ENCODE measurements at regions not wholly inside any gene's neighbourhood (a gene's known extent, or its start where the extent isn't known, plus 50 kb on each side); places are given as distances from the start of the nearest gene placed in this dataset.
A peak's percentile ranks its signal among the peaks of the same experiment; 100 is the strongest.

GRCh38 chr12:87518036-87518435 is 511.2 kb downstream of the C12orf50 start:
- Mint-ChIP-seq H3K4me1 (ENCODE audit: insufficient read depth, unreplicated experiment) (peaks cover 12% of the 10 kb centered on the region), H3K27ac (ENCODE audit: low read depth, unreplicated experiment) (peak overlapping the region; percentile 87), H3K36me3 (ENCODE audit: insufficient read depth, unreplicated experiment) (no peaks in the 10 kb centered on the region), H3K4me3 (ENCODE audit: unreplicated experiment) (peak overlapping the region; percentile 4), H3K9me3 (ENCODE audit: unreplicated experiment) (no peaks in the 10 kb centered on the region), H3K27me3 (ENCODE audit: insufficient read depth, unreplicated experiment) (no peaks in the 10 kb centered on the region)
- POLR2A ChIA-PET = interaction anchor here (1.3 kb wide), 1 partner anchor 9 kb away, joined by 3 read pairs; no protein-coding TSS in a partner anchor
- BruUV-seq (replicated peaks) = no TSS peak
- TF ChIP-seq, protein P1, sequence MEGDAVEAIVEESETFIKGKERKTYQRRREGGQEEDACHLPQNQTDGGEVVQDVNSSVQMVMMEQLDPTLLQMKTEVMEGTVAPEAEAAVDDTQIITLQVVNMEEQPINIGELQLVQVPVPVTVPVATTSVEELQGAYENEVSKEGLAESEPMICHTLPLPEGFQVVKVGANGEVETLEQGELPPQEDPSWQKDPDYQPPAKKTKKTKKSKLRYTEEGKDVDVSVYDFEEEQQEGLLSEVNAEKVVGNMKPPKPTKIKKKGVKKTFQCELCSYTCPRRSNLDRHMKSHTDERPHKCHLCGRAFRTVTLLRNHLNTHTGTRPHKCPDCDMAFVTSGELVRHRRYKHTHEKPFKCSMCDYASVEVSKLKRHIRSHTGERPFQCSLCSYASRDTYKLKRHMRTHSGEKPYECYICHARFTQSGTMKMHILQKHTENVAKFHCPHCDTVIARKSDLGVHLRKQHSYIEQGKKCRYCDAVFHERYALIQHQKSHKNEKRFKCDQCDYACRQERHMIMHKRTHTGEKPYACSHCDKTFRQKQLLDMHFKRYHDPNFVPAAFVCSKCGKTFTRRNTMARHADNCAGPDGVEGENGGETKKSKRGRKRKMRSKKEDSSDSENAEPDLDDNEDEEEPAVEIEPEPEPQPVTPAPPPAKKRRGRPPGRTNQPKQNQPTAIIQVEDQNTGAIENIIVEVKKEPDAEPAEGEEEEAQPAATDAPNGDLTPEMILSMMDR (IDR thresholded peaks at IDR 0.05; ENCODE audit: unreplicated experiment) = no peak
- DNase-seq (ENCODE audit: unreplicated experiment) = no peak
- CTCF ChIA-PET = interaction anchor here (0.5 kb wide), 1 partner anchor 13 kb away, joined by 3 read pairs; no protein-coding TSS in a partner anchor
- intact Hi-C loops (cut with micrococcal nuclease) = no loop called here

DNA sequence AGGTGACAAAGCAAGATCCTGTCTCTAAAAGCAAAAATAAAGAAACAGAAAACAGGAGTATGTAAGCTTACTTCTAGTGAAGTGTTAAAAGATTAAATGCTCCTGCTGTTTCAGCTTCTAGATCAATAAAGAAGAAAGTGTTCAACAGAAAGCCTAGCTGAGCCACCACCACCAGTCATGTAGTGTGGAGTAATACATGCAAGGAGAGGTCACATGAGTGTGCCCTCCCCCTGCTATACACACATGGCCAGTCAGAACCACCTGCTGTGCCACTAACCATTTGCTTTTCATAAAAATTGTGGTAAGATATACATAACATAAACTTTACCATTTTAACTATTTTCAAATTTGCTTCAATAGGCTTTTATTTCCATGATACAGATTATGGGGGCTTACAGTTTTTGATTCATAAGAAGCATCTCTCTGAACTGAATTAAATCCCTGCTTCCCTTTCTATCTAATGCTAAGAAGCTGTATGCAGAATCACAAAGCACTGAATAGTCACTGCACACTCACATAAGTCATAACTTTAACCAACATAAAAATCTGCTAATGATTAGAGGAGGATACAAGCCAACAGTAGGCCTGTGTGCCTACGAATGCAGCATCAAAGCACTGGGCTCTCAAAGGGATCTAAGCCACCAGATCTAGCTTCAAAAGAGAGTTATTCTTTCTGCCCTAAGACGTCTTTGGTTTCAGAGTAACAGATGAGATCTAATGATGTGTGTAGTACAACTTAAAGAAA is 515.5 kb downstream of the C12orf50 start:
- Mint-ChIP-seq H3K36me3 (ENCODE audit: insufficient read depth, unreplicated experiment) (no peaks in the 10 kb centered on the region), H3K9me3 (ENCODE audit: unreplicated experiment) (no peaks in the 10 kb centered on the region), H3K27ac (ENCODE audit: low read depth, unreplicated experiment) (no peak overlapping the region), H3K4me3 (ENCODE audit: unreplicated experiment) (no peak overlapping the region), H3K27me3 (ENCODE audit: insufficient read depth, unreplicated experiment) (no peaks in the 10 kb centered on the region), H3K4me1 (ENCODE audit: insufficient read depth, unreplicated experiment) (peaks cover 6% of the 10 kb centered on the region)
- no TSS peak for BruUV-seq (replicated peaks)
- intact Hi-C loops (cut with micrococcal nuclease) = no loop called here
- ChIA-PET CTCF (interaction anchor here (0.5 to 1.0 kb wide), 2 partner anchors 55 to 334 kb away, joined by 3 to 4 read pairs; no protein-coding TSS in a partner anchor), POLR2A (interaction anchor here (0.6 kb wide), 1 partner anchor 148 kb away, joined by 3 read pairs; no protein-coding TSS in a partner anchor)
- no peak for DNase-seq (ENCODE audit: unreplicated experiment)
- TF ChIP-seq, protein P1 (IDR thresholded peaks at IDR 0.05; ENCODE audit: unreplicated experiment) = no peak

GRCh38 chr12:87511371-87511770 is 517.8 kb downstream of the C12orf50 start:
- TF ChIP-seq, protein P1 (IDR thresholded peaks at IDR 0.05; ENCODE audit: unreplicated experiment) = no peak
- no peak overlapping the region for H3K27ac Mint-ChIP-seq (ENCODE audit: low read depth, unreplicated experiment)
- H3K9me3 Mint-ChIP-seq (ENCODE audit: unreplicated experiment) = peaks cover 7% of the 10 kb centered on the region
- H3K36me3 Mint-ChIP-seq (ENCODE audit: insufficient read depth, unreplicated experiment) = no peaks in the 10 kb centered on the region
- POLR2A ChIA-PET = interaction anchor here (0.5 to 1.0 kb wide), 2 partner anchors 22 to 39 kb away, joined by 3 to 4 read pairs; no protein-coding TSS in a partner anchor
- no TSS peak for BruUV-seq (replicated peaks)
- CTCF ChIA-PET = no interaction called here
- intact Hi-C loops (cut with micrococcal nuclease) = no loop called here
- DNase-seq (ENCODE audit: unreplicated experiment) = no peak
- H3K27me3 Mint-ChIP-seq (ENCODE audit: insufficient read depth, unreplicated experiment) = no peaks in the 10 kb centered on the region
- no peak overlapping the region for H3K4me3 Mint-ChIP-seq (ENCODE audit: unreplicated experiment)
- no peaks in the 10 kb centered on the region for H3K4me1 Mint-ChIP-seq (ENCODE audit: insufficient read depth, unreplicated experiment)

- peaks cover 7% of the 10 kb centered on the region for H3K9me3 Mint-ChIP-seq (ENCODE audit: unreplicated experiment)
- no peaks in the 10 kb centered on the region for H3K4me1 Mint-ChIP-seq (ENCODE audit: insufficient read depth, unreplicated experiment)
- no peaks in the 10 kb centered on the region for H3K27me3 Mint-ChIP-seq (ENCODE audit: insufficient read depth, unreplicated experiment)
- ChIA-PET POLR2A (interaction anchor here (0.5 to 1.8 kb wide), 4 partner anchors 9 to 88 kb away, joined by 3 to 5 read pairs (median 4); no protein-coding TSS in a partner anchor), CTCF (interaction anchor here (0.8 kb wide), 1 partner anchor 80 kb away, joined by 4 read pairs; no protein-coding TSS in a partner anchor)
- peak; percentile 72 for DNase-seq (ENCODE audit: unreplicated experiment)
- H3K4me3 Mint-ChIP-seq (ENCODE audit: unreplicated experiment) = no peak overlapping the region
- H3K36me3 Mint-ChIP-seq (ENCODE audit: insufficient read depth, unreplicated experiment) = no peaks in the 10 kb centered on the region
- no peak overlapping the region for H3K27ac Mint-ChIP-seq (ENCODE audit: low read depth, unreplicated experiment)
- TF ChIP-seq, protein P1 (IDR thresholded peaks at IDR 0.05; ENCODE audit: unreplicated experiment) = no peak
- intact Hi-C loops (cut with micrococcal nuclease) = no loop called here
- no TSS peak for BruUV-seq (replicated peaks)
Measured at GRCh38 chr12:87509237-87509820, 519.9 kb downstream of the C12orf50 start.
